BJ (cell line): ENCODE measurements at regions not wholly inside any gene's neighbourhood (a gene's known extent, or its start where the extent isn't known, plus 50 kb on each side); places are given as distances from the start of the nearest gene placed in this dataset.
A peak's percentile ranks its signal among the peaks of the same experiment; 100 is the strongest.
"Not testable (repeated sequence)": the region's sequence is repeated elsewhere in the genome, so short reads cannot be mapped to it uniquely, and the experiment has no call there.

Experiments used
- CTCF ChIA-PET: fragments of 350-600 bp; formaldehyde crosslinking; extraction: SDS; loops from one replicate; lab custom pipeline; 2021; ENCODE audit warnings: antibody characterized with exemption, inconsistent platforms; lab: Yijun Ruan, JAX
- POLR2A ChIA-PET: fragments of 300-600 bp; sonication (Branson Sonifier 250); formaldehyde crosslinking; extraction: SDS; loops from one replicate; lab custom pipeline; 2021; ENCODE audit warnings: antibody characterized with exemption; lab: Charles Lee
- DNase-seq: peaks from one replicate; pipeline ENCODE4 v3.0.0-alpha.2; 2011; ENCODE audit warnings: low read depth
- H3K27me3 ChIP-seq: 2 replicates; pipeline ENCODE4 v1.6.0; 2011; ENCODE audit warnings: low read length; ENCODE audit not compliant: control insufficient read depth, insufficient read depth
- H3K36me3 ChIP-seq: 2 replicates; pipeline ENCODE4 v1.5.1; 2011; ENCODE audit warnings: low read length; ENCODE audit not compliant: control insufficient read depth, insufficient read depth
- H3K4me3 ChIP-seq: 2 replicates; pipeline ENCODE4 v1.5.1; 2011; ENCODE audit warnings: low read depth, mild to moderate bottlenecking, control low read depth, low read length
- TF ChIP-seq, protein P1 (sequence below): IDR thresholded peaks from 2 replicates; pipeline ENCODE4 v1.5.1; 2011; ENCODE audit warnings: low read depth, mild to moderate bottlenecking, control low read depth, inconsistent platforms, low read length, moderate library complexity; ENCODE audit not compliant: insufficient read depth

DNA sequence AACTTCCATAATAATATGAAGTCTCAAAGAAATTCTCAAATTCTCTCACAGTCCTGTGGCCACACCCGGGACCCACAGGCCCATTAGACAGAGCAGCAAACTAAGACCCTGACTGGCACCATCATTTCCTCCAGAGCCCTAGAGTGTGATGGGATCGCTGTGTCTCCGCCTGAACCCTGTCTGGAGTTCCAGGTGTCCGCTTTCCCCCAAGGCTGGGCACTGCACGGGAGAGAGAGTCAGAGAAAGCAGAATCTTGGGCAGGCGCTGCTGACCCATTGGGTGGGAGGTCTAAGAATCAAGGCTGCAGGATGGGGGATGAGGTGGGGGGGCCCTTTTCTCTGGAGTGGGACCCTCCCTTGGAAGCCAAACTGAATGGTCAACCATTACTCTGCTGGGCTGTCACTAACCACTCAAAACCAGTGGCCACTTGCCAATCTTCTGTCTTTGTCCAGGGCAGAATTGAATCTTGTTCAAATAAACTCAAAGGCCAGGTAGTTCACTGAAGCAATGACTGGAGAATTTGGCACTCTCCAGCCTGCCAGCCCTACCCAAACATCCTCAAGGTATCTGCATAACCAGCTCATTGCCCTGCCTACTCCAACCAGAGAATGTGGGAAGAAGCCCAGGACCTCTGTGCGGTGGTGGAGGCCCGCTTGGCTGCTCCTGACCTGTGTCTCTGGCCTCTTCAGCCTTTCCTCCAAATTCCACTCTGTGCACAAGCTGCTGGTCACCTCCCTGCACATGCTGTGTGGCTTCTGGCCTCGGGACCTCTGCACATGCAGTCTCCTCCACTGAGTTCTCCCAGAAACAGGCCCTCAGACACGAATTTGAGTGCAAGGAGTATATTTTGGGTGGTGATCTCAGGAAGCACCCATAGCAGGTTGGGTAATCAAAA is 141.1 kb downstream of the CEBPB start:
- TF ChIP-seq, protein P1, sequence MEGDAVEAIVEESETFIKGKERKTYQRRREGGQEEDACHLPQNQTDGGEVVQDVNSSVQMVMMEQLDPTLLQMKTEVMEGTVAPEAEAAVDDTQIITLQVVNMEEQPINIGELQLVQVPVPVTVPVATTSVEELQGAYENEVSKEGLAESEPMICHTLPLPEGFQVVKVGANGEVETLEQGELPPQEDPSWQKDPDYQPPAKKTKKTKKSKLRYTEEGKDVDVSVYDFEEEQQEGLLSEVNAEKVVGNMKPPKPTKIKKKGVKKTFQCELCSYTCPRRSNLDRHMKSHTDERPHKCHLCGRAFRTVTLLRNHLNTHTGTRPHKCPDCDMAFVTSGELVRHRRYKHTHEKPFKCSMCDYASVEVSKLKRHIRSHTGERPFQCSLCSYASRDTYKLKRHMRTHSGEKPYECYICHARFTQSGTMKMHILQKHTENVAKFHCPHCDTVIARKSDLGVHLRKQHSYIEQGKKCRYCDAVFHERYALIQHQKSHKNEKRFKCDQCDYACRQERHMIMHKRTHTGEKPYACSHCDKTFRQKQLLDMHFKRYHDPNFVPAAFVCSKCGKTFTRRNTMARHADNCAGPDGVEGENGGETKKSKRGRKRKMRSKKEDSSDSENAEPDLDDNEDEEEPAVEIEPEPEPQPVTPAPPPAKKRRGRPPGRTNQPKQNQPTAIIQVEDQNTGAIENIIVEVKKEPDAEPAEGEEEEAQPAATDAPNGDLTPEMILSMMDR: no peak
- ChIA-PET POLR2A (no interaction called here), CTCF (interaction anchor here (1.3 kb wide), 1 partner anchor 22 kb away, joined by 4 read pairs; no protein-coding TSS in a partner anchor)
- Histone ChIP-seq H3K27me3 (no peaks in the 10 kb centered on the region), H3K4me3 (no peak overlapping the region), H3K36me3 (no peaks in the 10 kb centered on the region)
- DNase-seq: no peak

DNA sequence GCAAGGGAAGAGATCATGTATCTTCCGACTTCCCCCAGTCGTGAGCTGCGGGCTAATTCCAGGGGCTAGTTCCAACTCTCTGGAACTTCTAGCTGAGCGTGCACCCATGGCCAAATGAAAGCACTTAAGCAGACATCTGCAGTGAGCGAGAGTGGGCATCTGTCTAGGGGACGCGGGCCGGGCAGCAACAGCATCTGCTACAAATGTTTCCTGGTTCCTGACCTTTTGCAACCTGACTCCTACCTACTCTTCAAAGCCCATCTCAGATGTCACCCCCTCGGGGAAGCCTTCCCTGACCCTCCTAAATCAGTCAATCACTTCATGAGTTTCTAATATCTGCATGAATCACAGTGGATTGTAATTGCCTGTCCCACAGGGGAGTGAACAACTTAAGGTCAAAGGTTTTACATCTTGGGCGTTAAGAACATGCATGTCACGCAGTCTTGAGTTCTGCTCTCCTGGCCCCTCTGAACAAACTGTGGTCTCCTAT is 141.9 kb downstream of the CEBPB start:
- no peak for DNase-seq
- H3K27me3 ChIP-seq: no peaks in the 10 kb centered on the region
- ChIA-PET POLR2A (no interaction called here), CTCF (interaction anchor here (1.0 to 1.3 kb wide), 2 partner anchors 11 to 23 kb away, joined by 4 read pairs; no protein-coding TSS in a partner anchor)
- no peaks in the 10 kb centered on the region for H3K36me3 ChIP-seq
- TF ChIP-seq, protein P1: no peak
- H3K4me3 ChIP-seq: no peak overlapping the region

DNA sequence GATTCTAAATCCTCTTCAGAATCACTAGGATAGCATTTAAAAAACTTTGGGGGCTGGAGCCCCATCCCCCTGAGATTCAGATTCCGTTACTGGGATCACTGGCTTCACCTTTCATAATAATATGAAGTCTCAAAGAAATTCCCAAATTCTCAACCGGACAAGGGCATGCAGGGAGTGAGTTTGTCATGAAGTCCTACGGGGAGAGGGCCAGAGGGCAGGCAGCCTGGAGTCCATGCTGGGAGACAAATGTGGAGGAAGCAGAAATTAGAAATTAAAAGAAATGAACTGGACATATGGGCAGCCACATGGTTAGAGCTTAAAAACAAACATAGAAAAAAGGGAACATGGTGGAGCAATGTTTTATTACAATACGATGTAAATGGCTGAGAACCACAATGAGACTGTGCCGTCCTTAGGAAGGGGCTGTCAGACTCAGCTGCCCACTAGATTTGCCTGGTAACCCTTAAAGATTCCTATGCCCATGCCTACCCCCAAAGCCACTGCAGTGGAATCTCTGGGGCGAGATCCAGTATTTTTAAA is 142.6 kb downstream of the CEBPB start:
- Histone ChIP-seq H3K36me3 (no peaks in the 10 kb centered on the region), H3K27me3 (no peaks in the 10 kb centered on the region), H3K4me3 (no peak overlapping the region)
- ChIA-PET CTCF (interaction anchor here (1.0 to 1.3 kb wide), 2 partner anchors 12 to 24 kb away, joined by 4 read pairs; no protein-coding TSS in a partner anchor), POLR2A (no interaction called here)
- no peak for DNase-seq
- TF ChIP-seq, protein P1: no peak

DNA sequence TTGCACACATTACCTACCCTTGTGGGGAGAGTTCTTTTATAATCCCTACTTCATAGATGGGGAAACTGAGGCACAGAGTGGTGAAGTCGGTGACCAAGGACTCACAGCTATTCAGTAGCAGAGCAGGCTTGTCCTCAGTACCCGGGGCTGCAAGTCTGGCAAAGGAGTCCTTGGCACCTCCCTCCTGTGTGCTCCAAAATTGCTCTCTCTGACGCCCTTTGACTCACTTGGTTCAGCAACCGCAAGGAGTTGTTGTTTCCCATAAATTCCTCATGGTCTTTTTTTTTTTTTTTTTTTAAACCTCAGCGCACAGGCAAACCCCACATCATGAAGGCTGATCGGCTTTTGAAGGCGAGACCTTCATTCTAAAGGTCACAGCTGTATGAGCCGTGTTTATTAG is 143.2 kb downstream of the CEBPB start:
- H3K36me3 ChIP-seq: no peaks in the 10 kb centered on the region
- ChIA-PET CTCF (interaction anchor here (1.0 kb wide), 1 partner anchor 12 kb away, joined by 4 read pairs; no protein-coding TSS in a partner anchor), POLR2A (interaction anchor here (1.0 kb wide), 1 partner anchor 12 kb away, joined by 3 read pairs; no protein-coding TSS in a partner anchor)
- no peaks in the 10 kb centered on the region for H3K27me3 ChIP-seq
- H3K4me3 ChIP-seq: no peak overlapping the region
- TF ChIP-seq, protein P1: no peak
- DNase-seq: peak; percentile 70

DNA sequence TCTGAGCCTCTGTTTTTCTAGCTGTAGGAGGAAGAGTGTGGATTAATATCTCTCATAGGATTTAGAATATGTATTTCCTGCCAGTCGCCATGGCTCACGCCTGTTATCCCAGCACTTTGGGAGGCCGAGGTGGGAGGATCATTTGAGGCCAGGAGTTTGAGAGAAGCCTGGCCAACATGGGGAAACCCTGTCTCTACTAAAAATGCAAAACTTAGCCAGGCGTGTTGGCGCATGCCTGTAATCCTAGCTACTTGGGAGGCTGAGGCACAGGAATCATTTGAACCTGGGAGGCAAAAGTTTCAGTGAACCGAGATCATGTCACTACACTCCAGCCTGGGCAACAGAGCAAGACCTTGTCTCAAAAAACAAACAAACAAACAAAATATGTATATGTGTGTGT is 143.9 kb downstream of the CEBPB start:
- not testable (repeated sequence) for H3K4me3 ChIP-seq, DNase-seq, H3K27me3 ChIP-seq, H3K36me3 ChIP-seq
- CTCF ChIA-PET: interaction anchor here (0.6 kb wide), 1 partner anchor 8 kb away, joined by 3 read pairs; no protein-coding TSS in a partner anchor
- POLR2A ChIA-PET: interaction anchor here (1.0 kb wide), 1 partner anchor 12 kb away, joined by 3 read pairs; no protein-coding TSS in a partner anchor
